Transverse colon (tissue), 4 donors: ENCODE measurements at regions not wholly inside any gene's neighbourhood (a gene's known extent, or its start where the extent isn't known, plus 50 kb on each side); places are given as distances from the start of the nearest gene placed in this dataset.
"Not testable (repeated sequence)": the region's sequence is repeated elsewhere in the genome, so short reads cannot be mapped to it uniquely, and the experiment has no call there.

Source experiments
- DNase-seq: peaks from one replicate; pipeline ENCODE4 v3.0.0-alpha.2; 2019
- H3K27ac ChIP-seq, 4 donors: fragments of 200-600 bp; sonication (generic); 2 replicates each; pipeline ENCODE4 v1.5.1; 2016 to 2018; ENCODE audit warnings: inconsistent platforms in 4 of 4
- H3K27me3 ChIP-seq: fragments of 200-600 bp; sonication (generic); 2 replicates; pipeline ENCODE4 v1.5.1; 2017; ENCODE audit warnings: inconsistent platforms
- H3K36me3 ChIP-seq, 4 donors: fragments of 200-600 bp; sonication (generic); 2 replicates each; pipeline ENCODE4 v1.5.1; 2017 to 2019; ENCODE audit warnings: inconsistent platforms in 4 of 4
- H3K4me1 ChIP-seq, 4 donors: fragments of 200-600 bp; sonication (generic); 2 replicates each; pipeline ENCODE4 v1.5.1; 2017 to 2020; ENCODE audit warnings: inconsistent platforms in 4 of 4
- H3K4me3 ChIP-seq, 4 donors: fragments of 200-600 bp; sonication (generic); 1 replicate in 1 of 4; 2 replicates in 3 of 4; pipeline versions ENCODE4 v1.5.1 to v1.6.1; 2017 to 2019; ENCODE audit warnings: inconsistent platforms in 4 of 4
- H3K9me3 ChIP-seq, 2 donors: fragments of 200-600 bp; sonication (generic); 2 replicates each; pipeline ENCODE4 v1.5.1; 2017 to 2019; ENCODE audit warnings: inconsistent platforms in 2 of 2
- EP300 ChIP-seq: sonication (generic); formaldehyde crosslinking; IDR thresholded peaks from one replicate; pipeline ENCODE4 v1.6.1; 2017; ENCODE audit warnings: antibody characterized with exemption, low read depth
- POLR2A ChIP-seq: fragments of 450-650 bp; IDR thresholded peaks from one replicate; pipeline ENCODE4 v1.6.1; 2016; ENCODE audit warnings: antibody characterized with exemption, mild to moderate bottlenecking, moderate library complexity
- POLR2AphosphoS5 ChIP-seq, 3 donors: sonication (generic); formaldehyde crosslinking; IDR thresholded peaks; one replicate each; pipeline ENCODE4 v1.6.1; 2016; ENCODE audit warnings: antibody characterized with exemption in 3 of 3
- WGBS, 2 donors: methylation state at CpG; one replicate each; pipeline ENCODE4 v1.1.5; 2018; ENCODE audit warnings: low coverage in 1 of 2; 5-methylcytosine and 5-hydroxymethylcytosine counted together
- in situ Hi-C, 4 donors: fragments of 200-750 bp; cut with MboI; loops; one replicate each; pipeline versions ENCODE4 v1.15.0 to v1.15.1; 2017; ENCODE audit warnings: low sequenced_read_pairs in 3 of 4, low pct_ligation_motif_present in 1 of 4, low pct_unique_long_range_greater_than_20kb in 1 of 4
- intact Hi-C: fragments of 100-400 bp; cut with DNase I; formaldehyde crosslinking; loops from one replicate; pipeline ENCODE4 v1.15.1; 2023; ENCODE audit warnings: low total_unique reads
- TF ChIP-seq, protein P1 (sequence below), 5 experiments: fragments of 200-600 bp in 3 of 5; fragments of 450-650 bp in 2 of 5; sonication (generic) in 3 of 5; IDR thresholded peaks; 1 replicate in 2 of 5; 2 replicates in 3 of 5; pipeline ENCODE4 v1.5.1; 2016 to 2017; ENCODE audit warnings: antibody characterized with exemption in 5 of 5, inconsistent platforms in 3 of 5, mild to moderate bottlenecking in 2 of 5, moderate library complexity in 1 of 5

DNA sequence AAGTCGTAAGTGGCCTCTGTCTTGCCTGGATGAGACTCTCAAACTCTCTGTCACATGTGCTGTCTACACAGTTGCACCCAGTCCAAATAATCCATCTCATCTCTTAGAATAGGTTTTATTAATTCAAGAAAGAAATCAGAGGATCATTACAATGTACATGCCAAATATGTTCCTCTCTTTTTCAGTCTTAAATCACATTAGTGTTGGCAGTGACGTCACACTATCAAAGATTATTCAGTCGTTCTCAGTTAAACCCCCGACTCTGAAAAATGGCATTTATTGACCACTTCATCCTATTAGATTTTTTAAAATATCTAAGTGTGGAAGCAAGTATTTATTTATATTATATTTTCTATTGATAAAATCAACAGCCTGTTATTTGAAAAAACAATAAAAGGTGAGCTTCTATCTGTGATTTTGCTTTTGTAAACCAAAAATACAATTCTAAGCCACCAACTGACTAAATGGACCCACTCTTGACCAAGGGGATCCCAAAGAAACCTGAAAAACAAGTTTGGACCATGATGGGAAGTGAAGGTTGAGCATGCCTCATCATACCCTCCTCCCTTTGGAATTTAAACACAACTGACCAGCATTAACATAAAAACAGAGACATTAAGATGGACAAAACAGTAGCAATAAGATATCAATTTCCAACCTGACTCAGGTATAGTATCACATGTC is 1894.4 kb upstream of the LRRTM1 start:
- no peaks in the 10 kb centered on the region for H3K27me3 ChIP-seq
- no peaks in the 10 kb centered on the region for H3K9me3 ChIP-seq
- no peaks in the 10 kb centered on the region for H3K36me3 ChIP-seq
- no peak for DNase-seq
- in situ Hi-C loops = no loop called here
- no peak for TF ChIP-seq EP300
- TF ChIP-seq POLR2A = no peak
- TF ChIP-seq POLR2AphosphoS5 (IDR thresholded peaks at IDR 0.05) = no peak
- 87 to 90% methylated on average over 4 of the region's 4 CpGs for WGBS, 2 donors
- no peaks in the 10 kb centered on the region for H3K4me1 ChIP-seq
- intact Hi-C loops = no loop called here
- no peak overlapping the region for H3K27ac ChIP-seq
- H3K4me3 ChIP-seq = no peak overlapping the region

DNA sequence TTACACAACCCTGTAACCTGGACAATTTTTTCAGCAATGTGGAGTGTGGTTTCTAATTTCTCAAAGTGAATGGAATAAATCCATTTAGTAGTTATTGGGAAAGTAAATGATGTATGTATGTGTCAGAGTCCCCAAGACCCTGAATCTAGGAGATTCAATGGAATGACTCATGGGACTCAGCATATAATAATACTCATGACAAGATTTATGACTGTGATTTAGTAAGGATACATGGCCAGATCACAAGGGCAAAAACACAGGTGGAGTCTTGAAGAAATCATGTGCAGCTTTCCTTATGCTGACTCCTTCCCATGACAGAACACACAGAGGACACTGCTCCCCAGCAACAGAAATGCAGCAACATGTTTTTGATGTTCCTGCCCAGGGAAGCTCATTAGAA is 1877.7 kb upstream of the LRRTM1 start:
- intact Hi-C loops = no loop called here

DNA sequence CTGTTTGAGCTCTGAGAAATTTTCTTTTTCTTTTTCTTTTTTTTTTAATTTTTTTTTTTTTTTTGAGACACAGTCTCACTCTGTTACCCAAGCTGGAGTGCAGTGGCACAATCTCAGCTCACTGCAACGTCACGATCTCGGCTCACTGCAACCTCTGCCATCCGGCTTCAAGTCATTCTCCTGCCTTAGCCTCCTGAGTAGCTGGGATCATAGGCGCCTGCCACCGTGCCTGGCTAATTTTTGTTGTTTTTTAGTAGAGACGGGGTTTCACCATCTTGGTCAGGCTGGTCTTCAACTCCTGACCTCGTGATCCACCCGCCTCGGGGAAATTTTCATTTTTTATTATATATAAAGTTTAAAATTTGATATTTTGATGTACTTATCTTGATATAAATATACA is 1870.7 kb upstream of the LRRTM1 start:
- in situ Hi-C loops, H3K4me3 ChIP-seq, DNase-seq, H3K27me3 ChIP-seq, H3K4me1 ChIP-seq, H3K27ac ChIP-seq, H3K9me3 ChIP-seq, H3K36me3 ChIP-seq, intact Hi-C loops: not testable (repeated sequence)
- 90 to 91% methylated on average over 10 of the region's 10 CpGs for whole genome bisulfite sequencing, 2 donors

More for the DNA sequence above, 1877.7 kb upstream of the LRRTM1 start:
- in situ Hi-C loops = no loop called here
- H3K4me1 ChIP-seq = no peaks in the 10 kb centered on the region
- no peak overlapping the region for H3K27ac ChIP-seq
- no peak for DNase-seq
- no peaks in the 10 kb centered on the region for H3K36me3 ChIP-seq
- no peaks in the 10 kb centered on the region for H3K27me3 ChIP-seq
- no peak overlapping the region for H3K4me3 ChIP-seq
- no peaks in the 10 kb centered on the region for H3K9me3 ChIP-seq
- TF ChIP-seq EP300 (no peak), POLR2AphosphoS5 (IDR thresholded peaks at IDR 0.05) (no peak), POLR2A (no peak)
- TF ChIP-seq, protein P1, sequence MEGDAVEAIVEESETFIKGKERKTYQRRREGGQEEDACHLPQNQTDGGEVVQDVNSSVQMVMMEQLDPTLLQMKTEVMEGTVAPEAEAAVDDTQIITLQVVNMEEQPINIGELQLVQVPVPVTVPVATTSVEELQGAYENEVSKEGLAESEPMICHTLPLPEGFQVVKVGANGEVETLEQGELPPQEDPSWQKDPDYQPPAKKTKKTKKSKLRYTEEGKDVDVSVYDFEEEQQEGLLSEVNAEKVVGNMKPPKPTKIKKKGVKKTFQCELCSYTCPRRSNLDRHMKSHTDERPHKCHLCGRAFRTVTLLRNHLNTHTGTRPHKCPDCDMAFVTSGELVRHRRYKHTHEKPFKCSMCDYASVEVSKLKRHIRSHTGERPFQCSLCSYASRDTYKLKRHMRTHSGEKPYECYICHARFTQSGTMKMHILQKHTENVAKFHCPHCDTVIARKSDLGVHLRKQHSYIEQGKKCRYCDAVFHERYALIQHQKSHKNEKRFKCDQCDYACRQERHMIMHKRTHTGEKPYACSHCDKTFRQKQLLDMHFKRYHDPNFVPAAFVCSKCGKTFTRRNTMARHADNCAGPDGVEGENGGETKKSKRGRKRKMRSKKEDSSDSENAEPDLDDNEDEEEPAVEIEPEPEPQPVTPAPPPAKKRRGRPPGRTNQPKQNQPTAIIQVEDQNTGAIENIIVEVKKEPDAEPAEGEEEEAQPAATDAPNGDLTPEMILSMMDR (IDR thresholded peaks at IDR 0.05) = no peak

DNA sequence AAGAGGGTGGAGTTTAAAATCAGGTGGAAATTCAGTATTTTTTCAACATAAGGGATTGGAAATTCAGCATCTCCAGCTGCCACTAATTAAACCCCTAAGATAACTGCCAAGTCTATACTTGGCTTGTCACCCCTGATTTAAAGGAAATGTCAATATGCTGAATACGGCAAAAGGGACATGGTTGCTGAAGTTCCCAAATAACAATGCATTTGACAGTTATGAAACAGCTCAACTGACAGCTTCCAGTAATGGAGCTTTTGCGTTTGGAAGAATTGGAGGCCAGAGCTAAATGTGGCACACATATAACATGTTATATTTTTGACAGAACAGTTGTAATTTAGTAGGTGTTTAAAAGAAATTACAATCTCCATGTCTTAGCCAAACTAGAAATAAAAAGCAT is 1867.9 kb upstream of the LRRTM1 start:
- DNase-seq = no peak
- 75 to 81% methylated on average over 2 of the region's 2 CpGs for WGBS, 2 donors
- in situ Hi-C loops (no loop called here), intact Hi-C loops (no loop called here)
- H3K4me1 ChIP-seq = no peaks in the 10 kb centered on the region
- no peaks in the 10 kb centered on the region for H3K36me3 ChIP-seq
- no peak overlapping the region for H3K27ac ChIP-seq
- no peaks in the 10 kb centered on the region for H3K27me3 ChIP-seq
- no peak overlapping the region for H3K4me3 ChIP-seq
- H3K9me3 ChIP-seq = no peaks in the 10 kb centered on the region
- TF ChIP-seq, protein P1 (IDR thresholded peaks at IDR 0.05) = no peak
- TF ChIP-seq POLR2A (no peak), POLR2AphosphoS5 (IDR thresholded peaks at IDR 0.05) (no peak), EP300 (no peak)

DNA sequence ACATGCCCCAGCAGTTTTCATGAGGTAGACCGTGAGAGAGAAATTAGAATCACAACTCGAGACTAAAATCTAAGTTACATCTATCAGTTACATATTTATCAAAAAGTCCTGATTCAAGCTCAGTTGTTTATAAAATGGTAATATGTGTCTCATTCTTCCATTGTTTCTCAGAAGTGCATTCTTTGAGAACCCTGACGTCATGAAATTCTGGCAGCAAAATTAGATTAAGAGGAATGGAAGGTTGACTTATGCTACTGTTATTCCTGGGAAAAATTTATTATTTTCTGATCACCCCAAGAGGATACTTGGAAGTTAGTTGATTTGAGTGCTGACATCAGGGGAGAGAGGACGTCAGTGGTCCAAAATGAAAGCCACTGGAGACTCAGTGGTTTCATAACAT is 1864.8 kb upstream of the LRRTM1 start:
- no peaks in the 10 kb centered on the region for H3K36me3 ChIP-seq
- H3K27ac ChIP-seq = no peak overlapping the region
- in situ Hi-C loops = no loop called here
- DNase-seq = no peak
- H3K4me3 ChIP-seq = no peak overlapping the region
- WGBS, 2 donors = 81 to 95% methylated on average over 4 of the region's 4 CpGs
- TF ChIP-seq EP300 = no peak
- TF ChIP-seq, protein P1 (IDR thresholded peaks at IDR 0.05) = no peak
- TF ChIP-seq POLR2AphosphoS5 (IDR thresholded peaks at IDR 0.05) = no peak
- TF ChIP-seq POLR2A = no peak
- intact Hi-C loops = no loop called here
- H3K9me3 ChIP-seq = no peaks in the 10 kb centered on the region
- H3K4me1 ChIP-seq = peaks cover 0 to 10% (median 0%) of the 10 kb centered on the region in 4 donors
- no peaks in the 10 kb centered on the region for H3K27me3 ChIP-seq
